GM23338 (cell line): ENCODE measurements at regions not wholly inside any gene's neighbourhood (a gene's known extent, or its start where the extent isn't known, plus 50 kb on each side); places are given as distances from the start of the nearest gene placed in this dataset.

Source experiments
- ATAC-seq: fragments of 200-7000 bp; cut with Tn5 transposase; 3 replicates; pipeline ENCODE4 v1.9.1; 2020
- DNase-seq: peaks from one replicate; pipeline ENCODE4 v3.0.0-alpha.2; 2015; ENCODE audit warnings: low spot score
- H2AFZ ChIP-seq: fragments of 200-600 bp; sonication (generic); 2 replicates; pipeline ENCODE4 v1.8.0; 2016; ENCODE audit warnings: antibody characterized with exemption, mild to moderate bottlenecking, moderate library complexity
- H3F3A ChIP-seq: fragments of 200-600 bp; sonication (generic); replicated peaks from 2 replicates; pipeline ENCODE4 v1.8.0; 2017; ENCODE audit warnings: antibody characterized with exemption, mixed run types, low read depth
- H3K27ac ChIP-seq: fragments of 200-600 bp; sonication (generic); 2 replicates; pipeline ENCODE4 v1.6.1; 2016; ENCODE audit warnings: low read depth
- H3K27me3 ChIP-seq: fragments of 200-600 bp; sonication (generic); 2 replicates; pipeline ENCODE4 v1.8.0; 2016; ENCODE audit warnings: mild to moderate bottlenecking, mixed run types, moderate library complexity; ENCODE audit not compliant: insufficient read depth
- H3K36me3 ChIP-seq: fragments of 200-600 bp; sonication (generic); 2 replicates; pipeline ENCODE4 v1.8.0; 2016; ENCODE audit warnings: mild to moderate bottlenecking; ENCODE audit not compliant: insufficient read depth
- H3K4me1 ChIP-seq: fragments of 200-600 bp; sonication (generic); 2 replicates; pipeline ENCODE4 v1.8.0; 2016; ENCODE audit warnings: mild to moderate bottlenecking, moderate library complexity; ENCODE audit not compliant: insufficient read depth
- H3K4me2 ChIP-seq: fragments of 200-600 bp; sonication (generic); 2 replicates; pipeline ENCODE4 v1.7.1; 2017; ENCODE audit warnings: mixed run types
- H3K4me3 ChIP-seq: fragments of 200-600 bp; sonication (generic); 2 replicates; pipeline ENCODE4 v1.6.1; 2016; ENCODE audit warnings: mixed run types
- H3K79me2 ChIP-seq: fragments of 200-600 bp; sonication (generic); replicated peaks from 2 replicates; pipeline ENCODE4 v1.8.0; 2017; ENCODE audit warnings: mild to moderate bottlenecking; ENCODE audit not compliant: insufficient read depth
- H3K9me2 ChIP-seq: fragments of 200-600 bp; sonication (generic); 2 replicates; pipeline ENCODE4 v1.8.0; 2017; ENCODE audit not compliant: insufficient read depth
- H4K20me1 ChIP-seq: fragments of 200-600 bp; sonication (generic); replicated peaks from 2 replicates; pipeline ENCODE4 v1.8.0; 2017; ENCODE audit warnings: mild to moderate bottlenecking; ENCODE audit not compliant: insufficient read depth
- H3K27ac Mint-ChIP-seq: 2 replicates; pipeline ENCODE4 v1.8.0; 2020; ENCODE audit warnings: inconsistent platforms, mild to moderate bottlenecking, moderate library complexity, mixed read lengths
- H3K27me3 Mint-ChIP-seq: 3 replicates; pipeline ENCODE4 v1.8.0; 2022; ENCODE audit warnings: low read depth, mild to moderate bottlenecking, moderate library complexity, mixed read lengths, inconsistent platforms; ENCODE audit not compliant: insufficient read depth, poor library complexity
- H3K36me3 Mint-ChIP-seq: 3 replicates; pipeline ENCODE4 v1.8.0; 2021; ENCODE audit warnings: low read depth, mild to moderate bottlenecking, inconsistent platforms, moderate library complexity, mixed read lengths
- H3K4me1 Mint-ChIP-seq: 3 replicates; pipeline ENCODE4 v1.8.0; 2020; ENCODE audit warnings: mild to moderate bottlenecking, inconsistent platforms, mixed read lengths
- H3K4me3 Mint-ChIP-seq: 3 replicates; pipeline ENCODE4 v1.8.0; 2021; ENCODE audit warnings: moderate library complexity, mild to moderate bottlenecking, inconsistent platforms, mixed read lengths
- H3K9me3 Mint-ChIP-seq: 3 replicates; pipeline ENCODE4 v1.8.0; 2020; ENCODE audit warnings: moderate library complexity, mild to moderate bottlenecking, inconsistent platforms, mixed read lengths
- CREB1 ChIP-seq: fragments of 250-450 bp; sonication (Bioruptor Pico); IDR thresholded peaks from 2 replicates; pipeline ENCODE4 v1.5.0; 2020; ENCODE audit warnings: low read depth, mild to moderate bottlenecking, moderate library complexity
- CTCF ChIP-seq, 2 experiments: fragments of 200-600 bp in 1 of 2; sonication (generic) in 1 of 2; conservative IDR thresholded peaks; 2 replicates each; pipeline versions ENCODE4 v1.5.1 to v1.6.1; 2016 to 2017; ENCODE audit warnings: antibody characterized with exemption in 2 of 2, low read depth in 2 of 2, mild to moderate bottlenecking in 2 of 2, moderate library complexity in 1 of 2
- ETS1 ChIP-seq: IDR thresholded peaks from 2 replicates; pipeline ENCODE4 v1.6.1; 2016; ENCODE audit warnings: antibody characterized with exemption
- EZH2phosphoT487 ChIP-seq: fragments of 200-600 bp; sonication (generic); IDR thresholded peaks from one replicate; pipeline ENCODE4 v1.8.1; 2018; ENCODE audit warnings: antibody characterized with exemption; ENCODE audit not compliant: unreplicated experiment
- JUNB ChIP-seq: IDR thresholded peaks from one replicate; pipeline ENCODE4 v1.6.1; 2016; ENCODE audit warnings: antibody characterized with exemption; ENCODE audit not compliant: unreplicated experiment
- POLR2AphosphoS5 ChIP-seq: IDR thresholded peaks from 2 replicates; pipeline ENCODE4 v1.6.1; 2016; ENCODE audit warnings: antibody characterized with exemption, low read depth
- REST ChIP-seq: IDR thresholded peaks from one replicate; pipeline ENCODE4 v1.6.1; 2018; ENCODE audit warnings: antibody characterized with exemption; ENCODE audit not compliant: unreplicated experiment
- ZNF114 ChIP-seq: fragments of 250-450 bp; sonication (Bioruptor Pico); IDR thresholded peaks from 2 replicates; pipeline ENCODE4 v1.5.0; 2020; ENCODE audit warnings: mild to moderate bottlenecking, moderate library complexity
- ZNF462 ChIP-seq: fragments of 250-450 bp; sonication (Bioruptor Pico); IDR thresholded peaks from 2 replicates; pipeline ENCODE4 v1.5.0; 2020; ENCODE audit warnings: mild to moderate bottlenecking, moderate library complexity

- no peaks in the 10 kb centered on the region for H3F3A ChIP-seq
- no peak overlapping the region for H3K4me2 ChIP-seq
- no peaks in the 10 kb centered on the region for H3K9me2 ChIP-seq
- no peak overlapping the region for H3K4me3 ChIP-seq
- no peaks in the 10 kb centered on the region for H3K4me1 Mint-ChIP-seq
- H3K27ac Mint-ChIP-seq, result no peak overlapping the region
- no peaks in the 10 kb centered on the region for H4K20me1 ChIP-seq
- peaks cover 3% of the 10 kb centered on the region for H3K27me3 Mint-ChIP-seq
- TF ChIP-seq POLR2AphosphoS5 (no peak), JUNB (no peak), CREB1 (CRISPR knock-in tag) (no peak), CTCF (conservative IDR thresholded peaks at IDR 0.05; ENCODE audit: low read depth in 2 of 2) (no peak), ZNF462 (CRISPR knock-in tag) (no peak), EZH2phosphoT487 (no peak), ZNF114 (no peak), ETS1 (no peak), REST (no peak)
- no peak overlapping the region for H3K27ac ChIP-seq
- H3K36me3 Mint-ChIP-seq, result no peaks in the 10 kb centered on the region; the same call in 1 of the 3 replicates
- no peak for DNase-seq
- H3K4me3 Mint-ChIP-seq, result no peak overlapping the region
- peaks cover 8% of the 10 kb centered on the region for H3K4me1 ChIP-seq
- no peak for ATAC-seq
- H3K79me2 ChIP-seq, result no peaks in the 10 kb centered on the region
- H3K9me3 Mint-ChIP-seq, result peaks cover 2% of the 10 kb centered on the region; the same call in 1 of the 3 replicates
- no peak overlapping the region for H2AFZ ChIP-seq
- no peaks in the 10 kb centered on the region for H3K27me3 ChIP-seq
- H3K36me3 ChIP-seq, result no peaks in the 10 kb centered on the region
These were observed 90.3 kb upstream of the TMEM170B start for GRCh38 chr6:11447265-11447664.
